Keratinocyte (primary cell): ENCODE measurements at regions not wholly inside any gene's neighbourhood (a gene's known extent, or its start where the extent isn't known, plus 50 kb on each side); places are given as distances from the start of the nearest gene placed in this dataset.

Source experiments
- DNase-seq: peaks from one replicate; pipeline ENCODE4 v3.0.0-alpha.2; 2011; ENCODE audit warnings: low read depth, missing footprints, low spot score
- FAIRE-seq: peaks from 2 replicates; lab custom pipeline; 2011; peaks lifted over from hg19 to GRCh38; lab: Jason Lieb, UNC
- H2AFZ ChIP-seq: 2 replicates; pipeline ENCODE4 v1.6.0; 2012; ENCODE audit warnings: low read length, control low read depth, inconsistent platforms; ENCODE audit not compliant: control insufficient read depth
- H3K27ac ChIP-seq: 2 replicates; pipeline ENCODE4 v1.5.1; 2011; ENCODE audit warnings: low read length; ENCODE audit not compliant: control insufficient read depth, insufficient read depth
- H3K27me3 ChIP-seq: 3 replicates; pipeline ENCODE4 v1.6.0; 2011; ENCODE audit warnings: low read length; ENCODE audit not compliant: control insufficient read depth, insufficient read depth; ENCODE audit errors: extremely low read depth
- H3K36me3 ChIP-seq, 2 experiments: 2 replicates in 1 of 2; 3 replicates in 1 of 2; pipeline ENCODE4 v1.5.1; 2011; ENCODE audit warnings: low read length in 2 of 2, mild to moderate bottlenecking in 1 of 2; ENCODE audit not compliant: control insufficient read depth in 2 of 2, insufficient read depth in 2 of 2; ENCODE audit errors: extremely low read depth in 1 of 2
- H3K4me1 ChIP-seq: 3 replicates; pipeline ENCODE4 v1.5.1; 2011; ENCODE audit warnings: low read length; ENCODE audit not compliant: control insufficient read depth, insufficient read depth; ENCODE audit errors: extremely low read depth
- H3K4me2 ChIP-seq: 3 replicates; pipeline ENCODE4 v1.6.0; 2011; ENCODE audit warnings: low read depth, low read length; ENCODE audit not compliant: control insufficient read depth, insufficient read depth; ENCODE audit errors: extremely low read depth
- H3K4me3 ChIP-seq, 3 experiments: fragments of 200-600 bp in 1 of 3; sonication (generic) in 1 of 3; 2 replicates in 2 of 3; 3 replicates in 1 of 3; pipeline ENCODE4 v1.5.1; 2011 to 2016; ENCODE audit warnings: low read length in 3 of 3, mild to moderate bottlenecking in 3 of 3, control low read depth in 2 of 3, inconsistent platforms in 1 of 3, low read depth in 1 of 3, mixed read lengths in 1 of 3, mixed run types in 1 of 3, moderate library complexity in 1 of 3; ENCODE audit not compliant: control insufficient read depth in 2 of 3, insufficient read depth in 2 of 3; ENCODE audit errors: extremely low read depth in 1 of 3
- H3K79me2 ChIP-seq: 2 replicates; pipeline ENCODE4 v1.6.0; 2012; ENCODE audit warnings: low read length; ENCODE audit not compliant: control insufficient read depth, insufficient read depth
- H3K9ac ChIP-seq: 3 replicates; pipeline ENCODE4 v1.6.0; 2011; ENCODE audit warnings: low read length; ENCODE audit not compliant: control insufficient read depth, insufficient read depth; ENCODE audit errors: extremely low read depth
- H3K9me1 ChIP-seq: 3 replicates; pipeline ENCODE4 v1.6.0; 2011; ENCODE audit warnings: low read length; ENCODE audit not compliant: control insufficient read depth, insufficient read depth; ENCODE audit errors: extremely low read depth
- H3K9me3 ChIP-seq: 2 replicates; pipeline ENCODE4 v1.5.1; 2012; ENCODE audit warnings: low read depth, low read length; ENCODE audit not compliant: control insufficient read depth
- H4K20me1 ChIP-seq: 3 replicates; pipeline ENCODE4 v1.6.0; 2011; ENCODE audit warnings: low read length; ENCODE audit not compliant: control insufficient read depth, insufficient read depth; ENCODE audit errors: extremely low read depth
- EZH2 ChIP-seq: IDR thresholded peaks from one replicate; pipeline ENCODE4 v1.6.1; 2012; ENCODE audit warnings: inconsistent platforms, mild to moderate bottlenecking, low read length, moderate library complexity
- dilution Hi-C: fragments of 300-500 bp; cut with MboI; formaldehyde crosslinking; loops from one replicate; pipeline ENCODE4 v1.7.0; 2020; ENCODE audit warnings: low sequenced_read_pairs; ENCODE audit not compliant: extremely low pct_ligation_motif_present
- TF ChIP-seq, protein P1 (sequence below), 3 experiments: IDR thresholded peaks in 1 of 3; conservative IDR thresholded peaks in 1 of 3; optimal IDR thresholded peaks in 1 of 3; 2 replicates in 2 of 3; 3 replicates in 1 of 3; pipeline versions ENCODE3 to v1.5.1; 2011; ENCODE audit warnings: low read length in 3 of 3, mild to moderate bottlenecking in 3 of 3, moderate library complexity in 2 of 3, control low read depth in 1 of 3, inconsistent platforms in 1 of 3; ENCODE audit not compliant: insufficient read depth in 2 of 3; ENCODE audit errors: extremely low read depth in 1 of 3

DNA sequence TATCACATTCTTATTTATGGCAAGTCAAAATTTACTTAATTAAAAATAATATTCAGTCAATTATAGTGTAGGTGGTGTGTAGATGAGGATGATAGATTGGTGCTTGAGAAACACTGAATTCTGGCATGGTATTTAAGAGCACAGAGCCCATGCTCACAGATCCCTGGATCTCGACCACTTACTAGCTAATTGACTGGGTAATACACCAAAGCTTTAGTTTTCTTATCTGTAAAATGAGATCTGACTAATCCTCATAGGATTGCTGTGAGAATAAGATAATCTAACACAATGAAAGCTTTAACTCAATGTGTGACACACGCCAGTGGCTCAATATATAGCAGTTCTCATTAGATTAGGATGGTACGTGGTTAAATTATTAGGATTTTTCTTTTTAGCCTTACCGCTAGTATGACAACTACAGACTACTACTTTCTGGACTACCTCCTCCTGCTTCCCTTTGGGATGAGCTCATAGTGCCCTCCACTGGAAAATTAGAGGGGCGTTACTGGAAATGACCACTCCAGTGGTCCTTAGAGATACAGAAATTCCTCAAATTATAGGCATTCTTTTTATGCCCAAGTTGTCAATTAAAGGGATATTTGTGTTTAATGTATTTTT is 482.8 kb upstream of the TBX3 start:
- Histone ChIP-seq H3K9ac (no peak overlapping the region), H3K9me1 (no peaks in the 10 kb centered on the region), H3K4me3 (no peak overlapping the region), H4K20me1 (no peaks in the 10 kb centered on the region), H3K79me2 (no peaks in the 10 kb centered on the region), H3K4me2 (no peak overlapping the region), H3K27ac (no peak overlapping the region), H2AFZ (no peak overlapping the region), H3K4me1 (no peaks in the 10 kb centered on the region), H3K9me3 (no peaks in the 10 kb centered on the region), H3K27me3 (no peaks in the 10 kb centered on the region), H3K36me3 (no peaks in the 10 kb centered on the region)
- FAIRE-seq = no peak
- TF ChIP-seq, protein P1, sequence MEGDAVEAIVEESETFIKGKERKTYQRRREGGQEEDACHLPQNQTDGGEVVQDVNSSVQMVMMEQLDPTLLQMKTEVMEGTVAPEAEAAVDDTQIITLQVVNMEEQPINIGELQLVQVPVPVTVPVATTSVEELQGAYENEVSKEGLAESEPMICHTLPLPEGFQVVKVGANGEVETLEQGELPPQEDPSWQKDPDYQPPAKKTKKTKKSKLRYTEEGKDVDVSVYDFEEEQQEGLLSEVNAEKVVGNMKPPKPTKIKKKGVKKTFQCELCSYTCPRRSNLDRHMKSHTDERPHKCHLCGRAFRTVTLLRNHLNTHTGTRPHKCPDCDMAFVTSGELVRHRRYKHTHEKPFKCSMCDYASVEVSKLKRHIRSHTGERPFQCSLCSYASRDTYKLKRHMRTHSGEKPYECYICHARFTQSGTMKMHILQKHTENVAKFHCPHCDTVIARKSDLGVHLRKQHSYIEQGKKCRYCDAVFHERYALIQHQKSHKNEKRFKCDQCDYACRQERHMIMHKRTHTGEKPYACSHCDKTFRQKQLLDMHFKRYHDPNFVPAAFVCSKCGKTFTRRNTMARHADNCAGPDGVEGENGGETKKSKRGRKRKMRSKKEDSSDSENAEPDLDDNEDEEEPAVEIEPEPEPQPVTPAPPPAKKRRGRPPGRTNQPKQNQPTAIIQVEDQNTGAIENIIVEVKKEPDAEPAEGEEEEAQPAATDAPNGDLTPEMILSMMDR (optimal IDR thresholded peaks at IDR 0.05 in 1 of 3, IDR thresholded peaks at IDR 0.05 in 1 of 3, conservative IDR thresholded peaks at IDR 0.05 in 1 of 3; ENCODE audit: extremely low read depth in 1 of 3, insufficient read depth in 2 of 3, low read length in 3 of 3) = peak in 1 of 3 experiments; percentile 17
- no peak for TF ChIP-seq EZH2
- no peak for DNase-seq
- dilution Hi-C loops = no loop called here

DNA sequence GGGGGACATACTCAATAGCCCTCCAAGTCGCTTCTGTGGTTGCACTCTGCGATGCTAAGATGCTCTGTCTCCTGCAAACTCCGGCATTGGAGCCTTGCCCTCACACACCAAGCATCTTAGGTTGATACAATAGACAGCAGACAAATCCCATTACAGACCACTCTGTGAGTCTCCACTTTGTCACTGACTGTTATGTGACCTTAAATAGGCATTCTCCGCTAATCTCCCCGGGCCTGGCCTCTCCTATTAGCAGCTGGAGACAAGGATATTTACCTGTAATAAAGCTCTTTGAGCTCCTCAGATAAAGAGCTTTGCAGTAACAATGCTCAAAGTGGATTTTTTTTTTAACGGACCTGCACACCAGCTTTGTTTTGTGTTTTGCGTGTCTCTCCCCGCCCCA is 479.7 kb upstream of the TBX3 start:
- H3K9me3 ChIP-seq = no peaks in the 10 kb centered on the region
- no peak overlapping the region for H3K4me2 ChIP-seq
- no peak for FAIRE-seq
- dilution Hi-C loops = no loop called here
- no peak for DNase-seq
- no peaks in the 10 kb centered on the region for H3K36me3 ChIP-seq
- H3K79me2 ChIP-seq = no peaks in the 10 kb centered on the region
- H3K9ac ChIP-seq = no peak overlapping the region
- no peaks in the 10 kb centered on the region for H3K27me3 ChIP-seq
- H3K4me3 ChIP-seq = no peak overlapping the region
- TF ChIP-seq EZH2 = no peak
- TF ChIP-seq, protein P1 (optimal IDR thresholded peaks at IDR 0.05 in 1 of 3, IDR thresholded peaks at IDR 0.05 in 1 of 3, conservative IDR thresholded peaks at IDR 0.05 in 1 of 3; ENCODE audit: extremely low read depth in 1 of 3, insufficient read depth in 2 of 3, low read length in 3 of 3) = no peak
- H4K20me1 ChIP-seq = no peaks in the 10 kb centered on the region
- H3K9me1 ChIP-seq = no peaks in the 10 kb centered on the region
- H2AFZ ChIP-seq = no peak overlapping the region
- H3K27ac ChIP-seq = no peak overlapping the region
- peaks cover 1% of the 10 kb centered on the region for H3K4me1 ChIP-seq
